ENCODE measurements at regions not wholly inside any gene's neighbourhood (a gene's known extent, or its start where the extent isn't known, plus 50 kb on each side); places are given as distances from the start of the nearest gene placed in this dataset.

DNA sequence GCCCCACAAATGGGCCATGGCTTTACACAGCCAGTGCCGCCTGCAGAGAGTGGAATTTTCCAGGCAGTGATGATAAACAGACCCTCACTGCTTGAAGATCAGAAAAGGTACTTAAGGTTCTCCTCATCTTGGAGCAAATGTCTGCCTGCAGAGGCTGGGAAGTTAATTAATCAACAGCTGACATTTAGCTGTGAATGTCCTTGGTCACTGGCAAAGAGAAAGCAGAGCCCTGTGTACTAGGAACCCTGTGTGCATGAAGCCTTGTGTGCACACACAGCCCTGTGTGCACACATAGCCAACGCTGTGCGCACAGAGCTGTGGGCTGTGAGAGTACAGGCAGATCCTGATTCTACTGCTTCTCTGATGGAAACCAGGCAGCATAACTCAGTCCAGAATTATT lies 291.6 kb upstream of the MKI67 start:
- no peaks in the 10 kb centered on the region for H3K36me3 ChIP-seq (ENCODE audit: insufficient read depth in 1 of 2, low read depth in 1 of 2)
- no peaks in the 10 kb centered on the region for H3K4me1 ChIP-seq
- no peak overlapping the region for H3K27ac ChIP-seq
- H3K27me3 ChIP-seq (ENCODE audit: insufficient read depth in 3 of 3, low read length in 2 of 3), result peaks cover 0 to 2% (median 0%) of the 10 kb centered on the region in 3 donors
- H3K9me3 ChIP-seq, result no peaks in the 10 kb centered on the region
- intact Hi-C loops (cut with DNase I), result no loop called here
- no peak for DNase-seq
- ATAC-seq, result no peak
- WGBS, 3 donors, result 90 to 95% (median 95%) methylated on average over 3 of the region's 3 CpGs
- TF ChIP-seq, protein P1, sequence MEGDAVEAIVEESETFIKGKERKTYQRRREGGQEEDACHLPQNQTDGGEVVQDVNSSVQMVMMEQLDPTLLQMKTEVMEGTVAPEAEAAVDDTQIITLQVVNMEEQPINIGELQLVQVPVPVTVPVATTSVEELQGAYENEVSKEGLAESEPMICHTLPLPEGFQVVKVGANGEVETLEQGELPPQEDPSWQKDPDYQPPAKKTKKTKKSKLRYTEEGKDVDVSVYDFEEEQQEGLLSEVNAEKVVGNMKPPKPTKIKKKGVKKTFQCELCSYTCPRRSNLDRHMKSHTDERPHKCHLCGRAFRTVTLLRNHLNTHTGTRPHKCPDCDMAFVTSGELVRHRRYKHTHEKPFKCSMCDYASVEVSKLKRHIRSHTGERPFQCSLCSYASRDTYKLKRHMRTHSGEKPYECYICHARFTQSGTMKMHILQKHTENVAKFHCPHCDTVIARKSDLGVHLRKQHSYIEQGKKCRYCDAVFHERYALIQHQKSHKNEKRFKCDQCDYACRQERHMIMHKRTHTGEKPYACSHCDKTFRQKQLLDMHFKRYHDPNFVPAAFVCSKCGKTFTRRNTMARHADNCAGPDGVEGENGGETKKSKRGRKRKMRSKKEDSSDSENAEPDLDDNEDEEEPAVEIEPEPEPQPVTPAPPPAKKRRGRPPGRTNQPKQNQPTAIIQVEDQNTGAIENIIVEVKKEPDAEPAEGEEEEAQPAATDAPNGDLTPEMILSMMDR (IDR thresholded peaks at IDR 0.05), result no peak
- H3K4me3 ChIP-seq, result no peak overlapping the region

DNA sequence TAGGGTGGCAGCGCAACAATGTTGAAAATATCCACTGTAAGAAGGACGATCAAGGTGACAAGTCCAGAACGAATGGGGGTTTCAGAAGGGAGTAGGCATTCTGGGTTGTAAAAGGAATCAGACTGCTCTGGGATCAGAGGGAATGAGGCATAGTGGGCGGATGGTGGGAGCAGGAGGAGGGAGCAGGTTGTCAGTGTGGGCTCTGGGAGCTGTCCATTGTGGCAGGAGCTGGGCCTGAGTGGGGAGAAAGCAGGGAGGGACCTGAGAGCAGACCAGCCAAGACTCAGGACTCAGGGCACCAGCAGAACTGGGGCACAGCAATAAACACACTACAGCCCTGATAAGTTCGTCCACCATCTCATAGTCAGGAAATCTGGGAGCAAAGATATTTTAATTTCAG lies 292.6 kb upstream of the MKI67 start:
- H3K9me3 ChIP-seq, result no peaks in the 10 kb centered on the region
- H3K4me3 ChIP-seq, result no peak overlapping the region
- H3K36me3 ChIP-seq (ENCODE audit: insufficient read depth in 1 of 2, low read depth in 1 of 2), result no peaks in the 10 kb centered on the region
- 82 to 88% (median 85%) methylated on average over 5 of the region's 5 CpGs for WGBS, 3 donors
- ATAC-seq (no peak), DNase-seq (no peak)
- H3K27me3 ChIP-seq (ENCODE audit: insufficient read depth in 3 of 3, low read length in 2 of 3), result peaks cover 0 to 2% (median 0%) of the 10 kb centered on the region in 3 donors
- intact Hi-C loops (cut with DNase I), result no loop called here
- H3K4me1 ChIP-seq, result no peaks in the 10 kb centered on the region
- TF ChIP-seq, protein P1 (IDR thresholded peaks at IDR 0.05), result no peak
- H3K27ac ChIP-seq, result no peak overlapping the region

DNA sequence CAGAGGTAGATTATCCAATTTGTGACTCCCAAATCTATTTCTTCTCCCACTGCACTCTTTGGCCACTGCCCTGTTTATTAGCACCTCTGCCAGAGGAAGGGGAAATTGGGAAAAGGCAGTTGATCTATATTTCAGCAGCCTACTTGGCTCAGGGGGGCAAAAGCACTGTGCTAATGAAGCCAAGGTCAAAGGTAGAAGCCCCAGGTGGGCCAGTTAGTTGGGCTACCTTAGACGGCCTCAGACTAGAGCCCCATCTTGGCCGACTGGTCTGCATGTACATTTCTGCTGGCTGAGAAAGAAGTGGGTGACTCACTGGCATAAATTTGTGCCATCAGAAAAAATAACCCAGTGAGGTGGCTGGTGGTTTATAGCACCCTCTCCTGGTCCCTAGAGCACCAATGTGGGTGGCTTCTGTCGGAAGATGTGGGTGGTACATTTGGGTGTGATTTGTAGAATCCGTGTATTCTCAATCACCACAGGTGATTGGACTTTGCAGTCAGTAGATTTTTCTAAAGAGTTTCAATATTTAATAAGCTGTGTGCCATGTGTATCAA lies 293.3 kb upstream of the MKI67 start:
- H3K9me3 ChIP-seq, result no peaks in the 10 kb centered on the region
- intact Hi-C loops (cut with DNase I), result loop anchor here (5.0 kb wide), 2 partner anchors 152 to 157 kb away; no protein-coding TSS in a partner anchor
- H3K27me3 ChIP-seq (ENCODE audit: insufficient read depth in 3 of 3, low read length in 2 of 3), result peaks cover 0 to 2% (median 0%) of the 10 kb centered on the region in 3 donors
- H3K4me3 ChIP-seq, result no peak overlapping the region
- DNase-seq (no peak), ATAC-seq (peak; percentile 64 to 99 (median 94))
- no peak overlapping the region for H3K27ac ChIP-seq
- TF ChIP-seq, protein P1 (IDR thresholded peaks at IDR 0.05), result peak; percentile 55
- no peaks in the 10 kb centered on the region for H3K36me3 ChIP-seq (ENCODE audit: insufficient read depth in 1 of 2, low read depth in 1 of 2)
- no peaks in the 10 kb centered on the region for H3K4me1 ChIP-seq
- WGBS, 3 donors, result 56 to 68% (median 64%) methylated on average over 4 of the region's 4 CpGs

DNA sequence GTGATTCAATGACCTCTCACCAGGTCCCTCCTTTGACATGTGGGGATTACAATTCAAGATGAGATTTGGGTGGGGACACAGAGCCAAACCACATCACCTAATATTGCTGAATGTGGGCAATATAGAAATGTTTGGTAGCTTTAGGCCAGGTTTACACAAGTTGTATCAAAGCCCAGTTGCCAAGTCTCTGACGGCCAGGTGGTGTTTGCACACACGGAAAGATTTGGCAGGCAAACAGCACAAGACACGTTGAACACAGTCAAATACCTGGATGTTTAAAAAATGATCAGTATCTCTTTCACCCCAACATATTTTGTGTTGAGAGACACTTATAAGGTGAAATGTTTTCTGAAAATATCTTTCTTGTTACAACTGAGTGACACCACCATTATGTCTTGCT lies 294.4 kb upstream of the MKI67 start:
- Histone ChIP-seq H3K9me3 (no peaks in the 10 kb centered on the region), H3K27me3 (ENCODE audit: insufficient read depth in 3 of 3, low read length in 2 of 3) (peaks cover 0 to 4% (median 0%) of the 10 kb centered on the region in 3 donors), H3K27ac (no peak overlapping the region), H3K4me3 (no peak overlapping the region), H3K36me3 (ENCODE audit: insufficient read depth in 1 of 2, low read depth in 1 of 2) (no peaks in the 10 kb centered on the region), H3K4me1 (no peaks in the 10 kb centered on the region)
- WGBS, 3 donors, result 66 to 86% (median 68%) methylated on average over 3 of the region's 3 CpGs
- TF ChIP-seq, protein P1 (IDR thresholded peaks at IDR 0.05), result no peak
- intact Hi-C loops (cut with DNase I), result loop anchor here (1.0 to 5.0 kb wide), 3 partner anchors 97 to 158 kb away; no protein-coding TSS in a partner anchor
- DNase-seq (no peak), ATAC-seq (no peak)
